SK-N-SH (cell line): ENCODE measurements at regions not wholly inside any gene's neighbourhood (a gene's known extent, or its start where the extent isn't known, plus 50 kb on each side); places are given as distances from the start of the nearest gene placed in this dataset.
A peak's percentile ranks its signal among the peaks of the same experiment; 100 is the strongest.

Source experiments
- CTCF ChIA-PET: fragments of 300-600, 350-600 bp; formaldehyde crosslinking; extraction: SDS; loops from one replicate; lab custom pipeline; 2021; lab: Yijun Ruan, JAX
- POLR2A ChIA-PET: fragments of 350-600 bp; sonication (Branson Sonifier 250); formaldehyde crosslinking; extraction: SDS; loops from one replicate; lab custom pipeline; 2020; ENCODE audit warnings: antibody characterized with exemption, inconsistent platforms; lab: Yijun Ruan, JAX
- DNase-seq: peaks from one replicate; pipeline ENCODE4 v3.0.0; 2012
- H2AFZ ChIP-seq: fragments of 200-600 bp; sonication (generic); 2 replicates; pipeline ENCODE4 v1.8.1; 2016; ENCODE audit warnings: antibody characterized with exemption, mild to moderate bottlenecking, low read depth
- H3F3A ChIP-seq: fragments of 200-600 bp; sonication (generic); replicated peaks from 2 replicates; pipeline ENCODE3; 2016; ENCODE audit warnings: antibody characterized with exemption, mild to moderate bottlenecking; ENCODE audit not compliant: insufficient read depth
- H3K27ac ChIP-seq, 2 experiments: fragments of 200-500 bp in 1 of 2; fragments of 200-600 bp in 1 of 2; sonication (Bioruptor generic) in 1 of 2; sonication (generic), shearing (Covaris generic) in 1 of 2; 2 replicates each; pipeline versions ENCODE4 v1.5.1 to v1.6.1; 2014 to 2016; ENCODE audit warnings: low read depth in 2 of 2, inconsistent platforms in 1 of 2, low read length in 1 of 2, mild to moderate bottlenecking in 1 of 2, mixed read lengths in 1 of 2
- H3K27me3 ChIP-seq: fragments of 200-600 bp; sonication (generic), shearing (Covaris generic); 2 replicates; pipeline ENCODE4 v1.6.1; 2016; ENCODE audit warnings: mixed run types; ENCODE audit not compliant: insufficient read depth
- H3K36me3 ChIP-seq, 2 experiments: fragments of 200-500 bp in 1 of 2; fragments of 200-600 bp in 1 of 2; sonication (Bioruptor generic) in 1 of 2; sonication (generic) in 1 of 2; replicated peaks in 1 of 2; 2 replicates each; pipeline versions ENCODE3 to v1.5.1; 2014 to 2016; ENCODE audit warnings: low read length in 1 of 2, mild to moderate bottlenecking in 1 of 2; ENCODE audit not compliant: insufficient read depth in 2 of 2, control insufficient read depth in 1 of 2
- H3K4me1 ChIP-seq, 2 experiments: fragments of 200-500 bp in 1 of 2; fragments of 200-600 bp in 1 of 2; sonication (Bioruptor generic) in 1 of 2; sonication (generic), shearing (Covaris generic) in 1 of 2; 2 replicates each; pipeline versions ENCODE4 v1.5.1 to v1.6.1; 2014 to 2016; ENCODE audit warnings: low read depth in 1 of 2, low read length in 1 of 2, mixed run types in 1 of 2; ENCODE audit not compliant: insufficient read depth in 2 of 2, control insufficient read depth in 1 of 2
- H3K4me2 ChIP-seq: fragments of 200-600 bp; sonication (generic), shearing (Covaris generic); 2 replicates; pipeline ENCODE4 v1.6.1; 2017; ENCODE audit warnings: mixed run types
- H3K4me3 ChIP-seq, 2 experiments: fragments of 200-500 bp in 1 of 2; fragments of 200-600 bp in 1 of 2; sonication (Bioruptor generic) in 1 of 2; sonication (generic), shearing (Covaris generic) in 1 of 2; 2 replicates each; pipeline versions ENCODE4 v1.5.1 to v1.8.1; 2014 to 2016; ENCODE audit warnings: low read depth in 2 of 2, inconsistent platforms in 1 of 2, low read length in 1 of 2, mild to moderate bottlenecking in 1 of 2, mixed read lengths in 1 of 2, moderate library complexity in 1 of 2
- H3K79me2 ChIP-seq: fragments of 200-600 bp; sonication (generic); 2 replicates; pipeline ENCODE4 v1.8.1; 2017; ENCODE audit warnings: mild to moderate bottlenecking; ENCODE audit not compliant: insufficient read depth
- H3K9ac ChIP-seq: fragments of 200-600 bp; sonication (generic); 2 replicates; pipeline ENCODE4 v1.6.1; 2017; ENCODE audit warnings: mixed run types
- H3K9me2 ChIP-seq: fragments of 200-600 bp; sonication (generic); 2 replicates; pipeline ENCODE4 v1.6.1; 2017; ENCODE audit warnings: mixed run types
- H3K9me3 ChIP-seq: fragments of 200-600 bp; sonication (generic); 2 replicates; pipeline ENCODE4 v1.6.1; 2017; ENCODE audit warnings: mixed run types, mild to moderate bottlenecking, moderate library complexity
- H4K20me1 ChIP-seq: fragments of 200-600 bp; sonication (generic); 2 replicates; pipeline ENCODE4 v1.6.1; 2017; ENCODE audit warnings: mild to moderate bottlenecking, mixed run types; ENCODE audit not compliant: insufficient read depth
- CHD2 ChIP-seq: fragments of 150-350 bp; IDR thresholded peaks from 2 replicates; pipeline ENCODE4 v1.6.1; 2018; ENCODE audit warnings: low read length; ENCODE audit not compliant: partially characterized antibody
- CTCF ChIP-seq: fragments of 200-600 bp; sonication (generic); IDR thresholded peaks from 2 replicates; pipeline ENCODE4 v1.6.1; 2017; ENCODE audit warnings: antibody characterized with exemption, mild to moderate bottlenecking, moderate library complexity
- ELF1 ChIP-seq: IDR thresholded peaks from 2 replicates; pipeline ENCODE4 v1.4.0; 2012
- EP300 ChIP-seq, 2 experiments: IDR thresholded peaks; 2 replicates each; pipeline versions ENCODE4 v1.4.0 to v1.6.1; 2012; ENCODE audit warnings: borderline replicate concordance in 1 of 2, low read depth in 1 of 2, low read length in 1 of 2
- EZH2phosphoT487 ChIP-seq: fragments of 200-600 bp; sonication (generic); IDR thresholded peaks from 2 replicates; pipeline ENCODE4 v1.6.1; 2017; ENCODE audit warnings: low read depth, mixed run types, mild to moderate bottlenecking, antibody characterized with exemption, moderate library complexity, borderline replicate concordance
- FOSL2 ChIP-seq: IDR thresholded peaks from 2 replicates; pipeline ENCODE4 v1.4.0; 2012; ENCODE audit warnings: low read depth, mild to moderate bottlenecking, moderate library complexity, borderline replicate concordance
- FOXJ3 ChIP-seq: sonication (generic); formaldehyde crosslinking; IDR thresholded peaks from 2 replicates; pipeline ENCODE4 v1.5.1; 2020; ENCODE audit warnings: mild to moderate bottlenecking, missing genetic modification reagents
- FOXM1 ChIP-seq: IDR thresholded peaks from 2 replicates; pipeline ENCODE4 v1.4.0; 2012; ENCODE audit warnings: low read depth, mild to moderate bottlenecking
- JUND ChIP-seq: IDR thresholded peaks from 2 replicates; pipeline ENCODE4 v1.4.0; 2012
- MEF2A ChIP-seq: IDR thresholded peaks from 2 replicates; pipeline ENCODE4 v1.4.0; 2012; ENCODE audit warnings: low read depth, borderline replicate concordance
- NFIC ChIP-seq: IDR thresholded peaks from 2 replicates; pipeline ENCODE4 v1.4.0; 2012; ENCODE audit warnings: borderline replicate concordance
- NRF1 ChIP-seq: IDR thresholded peaks from 2 replicates; pipeline ENCODE4 v1.6.1; 2012; ENCODE audit warnings: low read depth, mild to moderate bottlenecking, low read length
- PBX3 ChIP-seq: IDR thresholded peaks from 2 replicates; pipeline ENCODE4; 2012
- POLR2AphosphoS5 ChIP-seq: IDR thresholded peaks from 2 replicates; pipeline ENCODE4 v1.6.1; 2012; ENCODE audit warnings: low read depth, low read length
- REST ChIP-seq: IDR thresholded peaks from 2 replicates; pipeline ENCODE4 v1.6.1; 2012; ENCODE audit warnings: mild to moderate bottlenecking, low read depth, low read length, moderate library complexity
- RFX5 ChIP-seq: IDR thresholded peaks from 2 replicates; pipeline ENCODE4 v1.6.1; 2012; ENCODE audit warnings: mild to moderate bottlenecking, improper control_type of control experiment, low read length
- RXRA ChIP-seq: IDR thresholded peaks from 2 replicates; pipeline ENCODE4 v1.4.0; 2012; ENCODE audit warnings: low read depth, mild to moderate bottlenecking, borderline replicate concordance
- SMC3 ChIP-seq: IDR thresholded peaks from 2 replicates; pipeline ENCODE4 v1.6.1; 2012; ENCODE audit warnings: low read depth, low read length, improper control_type of control experiment
- TAF1 ChIP-seq: IDR thresholded peaks from 2 replicates; pipeline ENCODE4 v1.6.1; 2012; ENCODE audit warnings: low read depth, mild to moderate bottlenecking, low read length, moderate library complexity, borderline replicate concordance
- TCF12 ChIP-seq: IDR thresholded peaks from 2 replicates; pipeline ENCODE4 v1.4.0; 2012
- TEAD4 ChIP-seq: IDR thresholded peaks from 2 replicates; pipeline ENCODE4 v1.4.0; 2012; ENCODE audit warnings: mild to moderate bottlenecking, borderline replicate concordance; ENCODE audit not compliant: insufficient read depth
- USF1 ChIP-seq: IDR thresholded peaks from 2 replicates; pipeline ENCODE4 v1.4.0; 2012; ENCODE audit warnings: low read depth, borderline replicate concordance
- USF2 ChIP-seq: fragments of 150-350 bp; IDR thresholded peaks from 2 replicates; pipeline ENCODE4 v1.6.1; 2017; ENCODE audit warnings: antibody characterized with exemption, low read length, low read depth, borderline replicate concordance
- YY1 ChIP-seq: IDR thresholded peaks from 2 replicates; pipeline ENCODE4 v1.4.0; 2012; ENCODE audit warnings: low read depth, mild to moderate bottlenecking
- ZBTB33 ChIP-seq: IDR thresholded peaks from 2 replicates; pipeline ENCODE4 v1.4.0; 2012; ENCODE audit warnings: low read depth, borderline replicate concordance
- WGBS: methylation state at CpG from one replicate; pipeline ENCODE4 v1.1.6; 2017; ENCODE audit warnings: low lambda C conversion rate; 5-methylcytosine and 5-hydroxymethylcytosine counted together

GRCh38 chr4:107318078-107318477 is 282.0 kb upstream of the DKK2 start:
- Histone ChIP-seq H3K4me1 (peaks cover 0 to 8% of the 10 kb centered on the region in 2 experiments; a peak in 3 of 4 replicates), H3K9me3 (no peaks in the 10 kb centered on the region), H3F3A (no peaks in the 10 kb centered on the region), H3K9me2 (no peaks in the 10 kb centered on the region), H3K36me3 (no peaks in the 10 kb centered on the region), H4K20me1 (no peaks in the 10 kb centered on the region), H3K27me3 (no peaks in the 10 kb centered on the region), H3K4me3 (no peak overlapping the region), H3K27ac (peak overlapping the region in 1 of 2 experiments; percentile 50; a peak in 2 of 4 replicates), H3K79me2 (no peaks in the 10 kb centered on the region), H2AFZ (no peak overlapping the region), H3K9ac (no peak overlapping the region), H3K4me2 (no peak overlapping the region)
- POLR2A ChIA-PET = no interaction called here
- 29% methylated on average over 1 of the region's 1 CpG for WGBS
- DNase-seq = no peak
- CTCF ChIA-PET = no interaction called here
- no peak for TF ChIP-seq RFX5
- no peak for TF ChIP-seq CHD2
- TF ChIP-seq MEF2A = no peak
- TF ChIP-seq PBX3 = peak; percentile 86
- no peak for TF ChIP-seq FOXM1
- TF ChIP-seq FOSL2 = peak; percentile 29; the same call in 1 of the 2 replicates
- no peak for TF ChIP-seq ZBTB33
- TF ChIP-seq TAF1 = no peak
- no peak for TF ChIP-seq ELF1
- peak; percentile 69; the same call in 1 of the 2 replicates for TF ChIP-seq RXRA
- TF ChIP-seq SMC3 = no peak
- peak; percentile 94 for TF ChIP-seq TCF12
- TF ChIP-seq EZH2phosphoT487 = no peak
- TF ChIP-seq REST = no peak
- TF ChIP-seq USF1 = no peak
- TF ChIP-seq NRF1 = no peak
- TF ChIP-seq JUND = peak; percentile 64
- peak; percentile 69 for TF ChIP-seq POLR2AphosphoS5
- TF ChIP-seq NFIC = peak; percentile 51
- no peak for TF ChIP-seq YY1
- TF ChIP-seq USF2 = no peak
- TF ChIP-seq EP300 (IDR thresholded peaks at IDR 0.05; ENCODE audit: borderline replicate concordance in 1 of 2, low read depth in 1 of 2, low read length in 1 of 2) = peak; percentile 46 to 67; a peak in 3 of 4 replicates
- no peak for TF ChIP-seq CTCF
- 0 out of 2 replicates have a peak, but pooled peaks have one; percentile 50 for TF ChIP-seq TEAD4
- no peak for TF ChIP-seq FOXJ3 (CRISPR knock-in tag)
